Sciatic nerve (tissue), 2 donors: ENCODE measurements at regions not wholly inside any gene's neighbourhood (a gene's known extent, or its start where the extent isn't known, plus 50 kb on each side); places are given as distances from the start of the nearest gene placed in this dataset.
A peak's percentile ranks its signal among the peaks of the same experiment; 100 is the strongest.

Source experiments
- ATAC-seq: fragments of 200-7000 bp; cut with Tn5 transposase; one replicate; pipeline ENCODE4 v1.9.1; 2020; ENCODE audit warnings: mild to moderate bottlenecking, moderate library complexity
- DNase-seq: peaks from one replicate; pipeline ENCODE4 v3.0.0-alpha.2; 2020; ENCODE audit warnings: low spot score
- intact Hi-C: fragments of 100-400 bp; cut with DNase I; formaldehyde crosslinking; loops from one replicate; pipeline ENCODE4 v1.14.2; 2022
- donor health status: DM: no; HTN: no; CAD: no.
- donor health status: DM: no; HTN: no; CAD: no.

DNA sequence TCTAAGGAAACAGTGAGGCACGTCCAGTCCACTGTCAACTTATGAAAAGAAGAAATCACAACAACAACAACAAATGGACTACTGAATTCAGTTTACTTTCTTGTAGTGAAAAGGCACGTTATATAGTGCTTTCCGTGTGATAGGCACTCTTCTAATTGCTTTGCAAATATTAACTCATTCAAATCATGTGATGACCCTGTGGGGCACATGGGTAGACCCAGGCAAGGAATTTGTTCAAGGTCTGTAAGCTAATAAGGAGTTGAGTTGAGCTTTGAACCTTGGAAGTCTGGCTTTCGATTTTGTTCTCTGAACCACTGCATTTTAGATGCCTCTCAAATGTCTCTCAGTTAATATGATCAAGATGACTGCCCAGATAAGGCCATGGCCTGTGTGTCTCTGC, 295.1 kb upstream of the RBFOX1 start:
- intact Hi-C loops = no loop called here
- DNase-seq = no peak
- no peak for ATAC-seq

- intact Hi-C loops = no loop called here
- no peak for ATAC-seq
These were observed 301.6 kb upstream of the RBFOX1 start for GRCh38 chr16:7031031-7031430.

GRCh38 chr16:7027401-7027800, 305.2 kb upstream of the RBFOX1 start:
- no peak for ATAC-seq
- no peak for DNase-seq
- intact Hi-C loops = no loop called here

More at GRCh38 chr16:7031031-7031430, 301.6 kb upstream of the RBFOX1 start:
- no peak for DNase-seq

GRCh38 chr16:7026639-7027038, 306.0 kb upstream of the RBFOX1 start:
- ATAC-seq (no peak), DNase-seq (no peak)
- intact Hi-C loops = no loop called here

DNA sequence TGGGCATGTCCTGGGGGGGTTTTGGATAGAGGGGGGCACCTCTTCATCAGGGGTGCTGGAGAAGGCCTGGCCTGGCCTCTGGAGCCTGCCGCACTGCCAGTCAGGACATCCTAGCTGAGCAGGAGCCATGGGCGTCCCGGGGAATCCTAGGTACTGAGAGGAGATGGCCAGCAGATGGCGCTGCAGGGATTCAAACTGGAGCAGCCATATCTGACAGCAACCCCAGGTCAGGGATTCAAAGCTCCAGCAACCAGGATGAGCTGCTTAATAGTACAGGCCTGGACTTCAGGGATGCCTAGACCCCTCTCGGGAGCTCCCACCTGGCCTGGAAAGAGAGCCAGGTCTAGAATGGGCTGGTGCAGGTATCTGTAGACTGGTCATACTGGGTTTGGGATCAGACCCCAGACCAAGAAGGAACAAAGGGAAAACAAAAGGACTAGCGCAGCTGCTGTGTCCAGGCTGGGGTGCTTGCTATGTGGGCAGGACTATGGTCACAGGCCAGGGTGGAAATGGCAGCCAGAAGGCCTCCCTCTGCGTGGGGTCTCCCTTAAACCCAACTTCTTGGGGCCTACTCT, 306.9 kb upstream of the RBFOX1 start:
- intact Hi-C loops = no loop called here
- ATAC-seq (no peak), DNase-seq (peak; percentile 76)

DNA sequence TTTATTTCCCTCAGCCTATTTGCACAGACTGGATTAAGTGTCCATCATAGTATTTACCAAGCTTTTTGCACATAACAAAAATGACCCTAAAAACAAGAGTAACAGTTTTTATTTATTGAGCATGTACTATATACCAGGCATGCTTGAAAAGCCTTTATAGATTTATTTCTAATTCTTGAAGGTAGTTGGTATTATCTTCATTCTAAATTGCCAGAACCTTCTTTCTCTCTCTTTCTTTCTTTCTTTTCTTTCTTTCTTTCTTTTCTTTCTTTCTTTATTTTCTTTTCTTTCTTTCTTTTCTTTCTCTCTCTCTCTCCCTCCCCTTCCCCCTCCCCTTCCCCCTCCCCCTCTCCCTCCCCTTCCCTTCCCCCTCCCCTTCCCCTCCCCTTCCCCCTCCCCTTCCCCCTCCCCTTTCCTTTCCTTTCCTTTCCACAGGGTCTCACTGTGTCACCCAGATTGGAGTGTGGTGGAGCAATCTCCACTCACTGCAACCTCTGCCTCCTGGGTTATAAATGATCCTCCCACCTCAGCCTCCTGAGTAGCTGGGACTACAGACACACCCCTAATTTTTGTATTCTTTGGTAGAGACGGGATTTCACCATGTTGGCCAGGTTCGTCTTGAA, 310.9 kb upstream of the RBFOX1 start:
- no peak for DNase-seq
- intact Hi-C loops = no loop called here

DNA sequence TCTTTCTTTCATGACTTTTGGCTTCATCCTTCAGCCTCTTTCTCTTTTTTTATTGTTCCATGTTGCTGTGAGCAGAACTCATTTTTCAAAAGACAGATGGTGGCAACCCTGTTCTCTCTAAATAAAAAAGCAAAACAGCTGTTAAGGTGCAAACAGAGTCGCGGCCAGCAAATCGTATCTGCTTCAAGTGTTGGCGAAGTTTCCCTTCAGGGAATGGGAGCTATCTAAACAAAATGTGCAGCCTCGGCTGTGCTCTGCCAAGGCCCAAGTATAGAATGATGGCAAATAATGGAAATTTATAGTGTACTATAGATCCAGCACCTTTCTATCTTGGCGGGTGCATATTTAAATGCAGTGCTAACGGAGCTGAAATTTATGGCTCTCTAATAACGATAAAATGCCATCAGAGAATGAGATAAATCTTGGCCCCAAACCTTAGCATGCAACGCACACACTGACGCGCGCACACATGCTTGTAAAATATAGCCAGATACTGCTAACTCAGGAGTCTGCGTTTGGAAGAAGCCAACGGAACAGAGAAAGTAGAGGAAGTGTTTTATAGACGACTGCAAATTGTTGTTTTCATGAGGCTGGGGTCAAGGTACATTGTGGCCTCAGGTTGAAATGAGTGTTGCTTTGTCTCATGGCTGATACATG, 315.5 kb upstream of the RBFOX1 start:
- DNase-seq (no peak), ATAC-seq (no peak)
- intact Hi-C loops = no loop called here

More for the DNA sequence above, 310.9 kb upstream of the RBFOX1 start:
- ATAC-seq = no peak

DNA sequence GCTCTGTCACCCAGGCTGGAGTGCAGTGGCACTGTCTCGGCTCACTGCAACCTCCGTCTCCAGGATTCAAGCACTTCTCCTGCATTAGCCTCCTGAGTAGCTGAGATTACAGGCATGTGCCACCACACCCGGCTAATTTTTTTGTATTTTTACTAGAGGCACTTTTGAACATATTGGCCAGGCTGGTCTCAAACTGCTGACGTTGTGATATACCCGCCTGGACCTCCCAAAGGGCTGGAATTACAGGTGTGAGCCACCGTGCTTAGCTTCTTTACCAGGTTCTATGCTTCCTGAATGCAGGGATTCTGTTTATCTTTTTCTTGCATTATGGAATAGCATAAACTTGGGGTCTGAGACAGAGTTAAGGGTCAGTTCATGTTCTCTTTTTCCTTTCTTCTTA, 317.9 kb upstream of the RBFOX1 start:
- intact Hi-C loops = no loop called here
- no peak for ATAC-seq
- DNase-seq = no peak

GRCh38 chr16:7013990-7014389, 318.7 kb upstream of the RBFOX1 start:
- DNase-seq (no peak), ATAC-seq (no peak)
- intact Hi-C loops = no loop called here

GRCh38 chr16:7004266-7004665, 328.4 kb upstream of the RBFOX1 start:
- ATAC-seq (no peak), DNase-seq (no peak)
- intact Hi-C loops = no loop called here

DNA sequence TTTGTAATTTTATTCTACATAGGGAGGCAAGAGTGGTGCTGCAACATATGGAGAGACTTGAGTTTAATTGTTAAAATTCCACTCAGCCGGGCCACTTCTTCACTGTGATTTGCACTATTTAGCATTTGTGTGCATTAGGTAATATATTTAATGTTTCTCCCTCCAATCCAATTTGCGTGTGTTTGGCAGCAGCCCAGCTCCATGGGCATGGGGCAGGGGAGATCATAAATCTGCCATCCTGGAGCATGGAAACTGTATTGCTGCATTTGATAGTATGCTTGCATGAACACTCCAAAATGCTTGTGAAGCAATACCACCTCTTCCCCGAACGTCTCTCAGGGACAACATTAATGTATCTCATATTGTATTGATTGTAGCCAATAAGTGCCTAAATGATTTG, 339.1 kb upstream of the RBFOX1 start:
- intact Hi-C loops = no loop called here
- DNase-seq (no peak), ATAC-seq (no peak)

DNA sequence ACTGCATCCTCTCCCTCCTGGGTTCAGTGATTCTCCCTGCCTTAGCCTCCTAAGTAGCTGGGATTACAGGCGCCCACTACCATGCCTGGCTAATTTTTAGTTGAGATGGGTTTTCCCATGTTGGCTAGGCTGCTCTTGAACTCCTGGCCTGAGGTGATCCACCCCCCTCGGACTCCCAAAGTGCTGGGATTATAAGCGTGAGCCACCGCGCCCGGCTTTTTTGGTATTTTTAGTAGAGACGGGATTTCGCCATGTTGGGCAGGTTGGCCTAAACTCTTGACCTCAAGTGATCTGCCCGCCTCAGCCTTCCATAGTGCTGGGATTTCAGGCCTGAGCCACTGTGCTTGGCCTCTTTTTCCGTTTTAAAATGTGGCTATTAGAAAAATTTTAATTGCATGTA, 343.8 kb upstream of the RBFOX1 start:
- intact Hi-C loops = no loop called here
- no peak for ATAC-seq
- DNase-seq = no peak

GRCh38 chr16:6977916-6978315, 354.7 kb upstream of the RBFOX1 start:
- ATAC-seq (no peak), DNase-seq (no peak)
- intact Hi-C loops = no loop called here

- DNase-seq (no peak), ATAC-seq (no peak)
- intact Hi-C loops = no loop called here
These were observed 355.4 kb upstream of the RBFOX1 start for GRCh38 chr16:6977291-6977690.

DNA sequence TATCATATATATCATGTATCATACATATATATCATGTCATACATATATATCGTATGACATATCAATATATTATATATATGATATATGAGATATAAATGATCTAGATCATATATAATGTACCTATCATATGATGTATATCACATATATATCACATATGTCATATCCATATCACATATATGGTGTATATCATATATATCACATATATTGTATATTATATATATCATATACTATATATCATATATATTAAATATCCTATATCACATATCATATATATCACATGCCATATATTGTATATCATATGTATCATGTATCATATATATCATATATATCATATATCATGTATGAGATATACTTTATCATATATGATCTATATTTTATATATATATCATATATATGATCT, 355.9 kb upstream of the RBFOX1 start:
- DNase-seq = no peak
- ATAC-seq = no peak
- intact Hi-C loops = no loop called here

DNA sequence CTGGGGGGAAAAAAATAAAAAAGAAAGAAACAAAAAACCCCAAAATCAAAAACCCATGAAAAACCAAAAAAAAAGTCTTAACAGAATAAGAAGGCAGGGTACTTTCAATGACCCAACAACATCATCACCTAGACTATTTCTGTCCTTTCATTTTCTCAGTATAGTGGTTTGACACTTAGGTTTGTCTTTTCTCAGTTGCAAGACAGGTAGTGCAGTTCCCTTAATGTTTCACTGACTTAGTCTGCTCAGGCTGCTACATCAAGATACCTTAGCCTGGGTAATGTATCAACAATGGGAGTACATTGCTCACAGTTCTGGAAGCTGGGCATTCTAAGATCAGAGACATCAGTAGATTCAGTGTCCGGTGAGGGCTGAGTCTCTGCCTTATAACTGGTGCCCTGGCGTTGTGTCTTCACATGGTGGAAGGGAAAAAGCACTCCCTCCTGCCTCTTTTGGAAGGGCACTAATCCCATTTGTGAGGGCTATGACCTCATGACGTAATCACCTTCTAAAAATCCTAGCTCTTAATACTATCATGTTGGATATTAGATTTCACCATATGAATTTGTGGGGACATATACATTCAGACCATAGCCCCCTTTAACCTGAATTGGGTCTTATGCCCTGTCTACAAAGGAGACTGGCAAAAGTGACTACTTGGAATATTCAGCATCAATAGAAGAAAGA, 362.3 kb upstream of the RBFOX1 start:
- DNase-seq (no peak), ATAC-seq (no peak)
- intact Hi-C loops = no loop called here

- ATAC-seq = no peak
- intact Hi-C loops = no loop called here
- DNase-seq = no peak
These were observed 363.1 kb upstream of the RBFOX1 start for GRCh38 chr16:6969594-6969993.

- ATAC-seq = no peak
- intact Hi-C loops = no loop called here
- no peak for DNase-seq
These were observed 364.8 kb upstream of the RBFOX1 start for GRCh38 chr16:6967796-6968320.

GRCh38 chr16:6966925-6967324, 365.7 kb upstream of the RBFOX1 start:
- intact Hi-C loops = no loop called here
- ATAC-seq (no peak), DNase-seq (no peak)

- intact Hi-C loops = no loop called here
These were observed 368.0 kb upstream of the RBFOX1 start for GRCh38 chr16:6964679-6965078.

More at GRCh38 chr16:6964679-6965078, 368.0 kb upstream of the RBFOX1 start:
- DNase-seq (no peak), ATAC-seq (no peak)
